Heart left ventricle (tissue), 16 donors: ENCODE measurements at regions not wholly inside any gene's neighbourhood (a gene's known extent, or its start where the extent isn't known, plus 50 kb on each side); places are given as distances from the start of the nearest gene placed in this dataset.

Source experiments
- ATAC-seq, 4 donors: fragments of 200-7000 bp; cut with Tn5 transposase; one replicate each; pipeline ENCODE4 v1.9.1; 2020 to 2022; ENCODE audit warnings: moderate library complexity in 4 of 4, mild to moderate bottlenecking in 3 of 4, moderate number of reproducible peaks in 1 of 4
- DNase-seq, 5 donors: peaks; one replicate each; pipeline ENCODE4 v3.0.0-alpha.2; 2020
- H3K27ac ChIP-seq, 12 donors: fragments of 200-600 bp; sonication (generic) in 4 of 12; one replicate each; pipeline versions ENCODE4 v1.5.0 to v1.8.0; 2016 to 2022; ENCODE audit warnings: mild to moderate bottlenecking in 2 of 12
- H3K27me3 ChIP-seq, 9 donors: fragments of 200-600 bp; sonication (generic) in 2 of 9; one replicate each; pipeline versions ENCODE4 v1.5.1 to v1.8.0; 2016 to 2022; ENCODE audit warnings: mild to moderate bottlenecking in 3 of 9
- H3K36me3 ChIP-seq, 9 donors: fragments of 200-600 bp; sonication (generic) in 2 of 9; one replicate each; pipeline versions ENCODE4 v1.5.0 to v1.8.0; 2018 to 2022; ENCODE audit warnings: mild to moderate bottlenecking in 2 of 9
- H3K4me1 ChIP-seq, 12 donors: fragments of 200-600 bp; sonication (generic) in 4 of 12; one replicate each; pipeline versions ENCODE4 v1.5.0 to v1.8.0; 2016 to 2022; ENCODE audit warnings: mild to moderate bottlenecking in 3 of 12
- H3K4me3 ChIP-seq, 12 donors: fragments of 200-600 bp; sonication (generic) in 4 of 12; one replicate each; pipeline versions ENCODE4 v1.5.0 to v1.8.0; 2017 to 2022; ENCODE audit warnings: mild to moderate bottlenecking in 9 of 12, moderate library complexity in 4 of 12
- H3K9me3 ChIP-seq, 12 donors: fragments of 200-600 bp; sonication (generic) in 4 of 12; one replicate each; pipeline versions ENCODE4 v1.5.0 to v1.8.0; 2016 to 2022; ENCODE audit warnings: mild to moderate bottlenecking in 1 of 12
- POLR2A ChIP-seq, 2 donors: fragments of 450-650 bp; IDR thresholded peaks; one replicate each; pipeline ENCODE4 v1.6.1; 2017; ENCODE audit warnings: antibody characterized with exemption in 2 of 2, mild to moderate bottlenecking in 2 of 2, moderate library complexity in 2 of 2
- WGBS, 4 donors: extraction: QIAGEN DNeasy Blood & Tissue Kit in 2 of 4; methylation state at CpG; one replicate each; pipeline versions ENCODE4 v1.1.5 to v1.1.7; 2013 to 2018; 5-methylcytosine and 5-hydroxymethylcytosine counted together
- intact Hi-C, 10 donors: fragments of 100-400 bp; cut with DNase I; formaldehyde crosslinking; loops; one replicate each; pipeline versions ENCODE4 v1.11.1 to v1.14.2; 2022
- TF ChIP-seq, protein P1 (sequence below), 12 donors: fragments of 200-600 bp; sonication (generic) in 4 of 12; IDR thresholded peaks; one replicate each; pipeline versions ENCODE4 v1.5.0 to v1.8.0; 2018 to 2022; ENCODE audit warnings: antibody characterized with exemption in 12 of 12, mild to moderate bottlenecking in 5 of 12
- donor health status: ischemic (EF 13 %, LVEDD 7.1; RV severe dilation, severe dysfunction).
- donor health status: healthy with polysubstance abuse.
- donor health status: DM: no; HTN: yes; CAD: no.
- donor health status: DM: no; HTN: no; CAD: no.
- donor health status: ischemic (EF 25% LVEDD 6.9; RV normal size, moderate dysfunction).
- donor health status: ischemic (EF 25% LVEDD 5.7; RV mildly dilated, moderate dysfunction).
- donor health status: healthy.
- donor health status: DM: yes; HTN: yes; CAD: no.
- donor health status: ischemic (EF 35%, LVEDD 5.7; RV mildly dilated, moderate dysfunction).
- donor health status: nonischemic (EF 11% LVEDD 7.7; RV severe dilation, severe dysfunction).
- donor health status: DM: yes; HTN: yes; CAD: no.
- donor health status: PGD.
- donor health status: ischemic (EF 29% LVEDD 5.4; RV normal size, mild dysfunction).
- donor health status: nonischemic (EF 23%, LVEDD 6.1; RV moderate dilation, normal function).

DNA sequence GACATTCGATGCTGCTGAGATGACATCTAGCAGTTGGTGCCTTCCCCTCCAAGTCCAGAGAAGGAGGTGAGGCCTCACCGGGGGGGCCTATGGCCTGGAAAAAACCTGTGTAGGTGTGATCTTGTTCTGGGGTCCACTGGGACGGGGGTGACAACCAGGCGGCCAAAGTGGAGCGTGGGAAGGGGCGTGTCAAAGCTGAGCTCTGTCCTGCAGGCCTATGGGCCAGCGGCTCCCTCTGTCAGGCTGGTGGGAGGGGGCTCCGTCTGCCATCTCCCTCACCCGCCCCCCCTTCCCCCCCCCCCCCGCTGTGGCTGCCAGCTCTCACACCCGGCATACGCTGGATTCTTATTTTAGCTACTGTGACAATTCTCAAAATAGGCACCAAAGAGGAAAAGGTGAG lies 56.7 kb upstream of the UQCRFS1 start:
- Histone ChIP-seq H3K4me3 (no peak overlapping the region), H3K36me3 (no peaks in the 10 kb centered on the region), H3K9me3 (peaks cover 0 to 4% (median 0%) of the 10 kb centered on the region in 12 donors), H3K27me3 (peaks cover 0 to 29% (median 5%) of the 10 kb centered on the region in 9 donors), H3K27ac (no peak overlapping the region), H3K4me1 (no peaks in the 10 kb centered on the region)
- ATAC-seq (no peak), DNase-seq (no peak)
- intact Hi-C loops: loop anchor here in 4 of 10 donors (10.0 kb wide), 3 partner anchors 145 to 535 kb away; no protein-coding TSS in a partner anchor
- TF ChIP-seq, protein P1, sequence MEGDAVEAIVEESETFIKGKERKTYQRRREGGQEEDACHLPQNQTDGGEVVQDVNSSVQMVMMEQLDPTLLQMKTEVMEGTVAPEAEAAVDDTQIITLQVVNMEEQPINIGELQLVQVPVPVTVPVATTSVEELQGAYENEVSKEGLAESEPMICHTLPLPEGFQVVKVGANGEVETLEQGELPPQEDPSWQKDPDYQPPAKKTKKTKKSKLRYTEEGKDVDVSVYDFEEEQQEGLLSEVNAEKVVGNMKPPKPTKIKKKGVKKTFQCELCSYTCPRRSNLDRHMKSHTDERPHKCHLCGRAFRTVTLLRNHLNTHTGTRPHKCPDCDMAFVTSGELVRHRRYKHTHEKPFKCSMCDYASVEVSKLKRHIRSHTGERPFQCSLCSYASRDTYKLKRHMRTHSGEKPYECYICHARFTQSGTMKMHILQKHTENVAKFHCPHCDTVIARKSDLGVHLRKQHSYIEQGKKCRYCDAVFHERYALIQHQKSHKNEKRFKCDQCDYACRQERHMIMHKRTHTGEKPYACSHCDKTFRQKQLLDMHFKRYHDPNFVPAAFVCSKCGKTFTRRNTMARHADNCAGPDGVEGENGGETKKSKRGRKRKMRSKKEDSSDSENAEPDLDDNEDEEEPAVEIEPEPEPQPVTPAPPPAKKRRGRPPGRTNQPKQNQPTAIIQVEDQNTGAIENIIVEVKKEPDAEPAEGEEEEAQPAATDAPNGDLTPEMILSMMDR (IDR thresholded peaks at IDR 0.05): no peak
- no peak for TF ChIP-seq POLR2A (IDR thresholded peaks at IDR 0.05)
- 43 to 58% (median 52%) methylated on average over 7 to 10 of the region's 12 CpGs for WGBS, 4 donors

- DNase-seq (no peak), ATAC-seq (no peak)
- Histone ChIP-seq H3K4me1 (no peaks in the 10 kb centered on the region), H3K27me3 (peaks cover 0 to 28% (median 9%) of the 10 kb centered on the region in 9 donors), H3K9me3 (peaks cover 0 to 4% (median 0%) of the 10 kb centered on the region in 12 donors), H3K4me3 (no peak overlapping the region), H3K36me3 (no peaks in the 10 kb centered on the region), H3K27ac (no peak overlapping the region)
- WGBS, 4 donors: 77 to 90% (median 78%) methylated on average over 3 of the region's 3 CpGs
- intact Hi-C loops: no loop called here
- TF ChIP-seq, protein P1 (IDR thresholded peaks at IDR 0.05): no peak
- TF ChIP-seq POLR2A (IDR thresholded peaks at IDR 0.05): no peak
Measured at GRCh38 chr19:29271341-29271740, 58.4 kb upstream of the UQCRFS1 start.

DNA sequence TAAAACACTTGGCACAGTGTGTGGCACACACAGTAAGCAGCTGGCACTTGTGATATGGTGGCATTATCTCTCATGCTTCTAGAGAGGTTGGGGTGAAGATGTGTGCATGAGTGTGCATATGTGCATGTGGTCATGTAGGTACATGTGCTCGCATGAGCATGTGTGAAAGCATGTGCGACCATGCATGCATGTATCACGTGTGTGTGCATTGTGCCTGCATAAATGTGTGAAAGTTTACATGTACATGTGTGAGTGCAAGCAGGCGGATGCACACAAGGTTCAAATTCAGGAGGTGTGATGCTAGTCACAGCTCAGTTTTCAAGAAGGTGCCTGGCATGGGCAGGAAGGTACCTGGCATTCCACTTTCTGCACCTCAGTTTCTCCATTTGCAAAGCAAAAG lies 59.0 kb upstream of the UQCRFS1 start:
- Histone ChIP-seq H3K4me3 (no peak overlapping the region), H3K36me3 (no peaks in the 10 kb centered on the region), H3K27ac (no peak overlapping the region), H3K9me3 (peaks cover 0 to 4% (median 0%) of the 10 kb centered on the region in 12 donors), H3K27me3 (peaks cover 0 to 26% (median 9%) of the 10 kb centered on the region in 9 donors), H3K4me1 (no peaks in the 10 kb centered on the region)
- DNase-seq: no peak
- 80 to 91% (median 84%) methylated on average over 4 of the region's 4 CpGs for WGBS, 4 donors
- intact Hi-C loops: no loop called here
- no peak for TF ChIP-seq POLR2A (IDR thresholded peaks at IDR 0.05)
- TF ChIP-seq, protein P1 (IDR thresholded peaks at IDR 0.05): no peak
- ATAC-seq: no peak

- Histone ChIP-seq H3K9me3 (peaks cover 0 to 4% (median 0%) of the 10 kb centered on the region in 12 donors), H3K27me3 (peaks cover 0 to 30% (median 6%) of the 10 kb centered on the region in 9 donors), H3K36me3 (no peaks in the 10 kb centered on the region), H3K4me3 (no peak overlapping the region), H3K4me1 (no peaks in the 10 kb centered on the region), H3K27ac (no peak overlapping the region)
- no peak for ATAC-seq
- intact Hi-C loops: no loop called here
- 77 to 83% (median 80%) methylated on average over 8 of the region's 8 CpGs for WGBS, 4 donors
- TF ChIP-seq, protein P1 (IDR thresholded peaks at IDR 0.05): no peak
- TF ChIP-seq POLR2A (IDR thresholded peaks at IDR 0.05): no peak
- no peak for DNase-seq
Measured at GRCh38 chr19:29273000-29273640, 60.2 kb upstream of the UQCRFS1 start.
